ENCODE measurements at regions not wholly inside any gene's neighbourhood (a gene's known extent, or its start where the extent isn't known, plus 50 kb on each side); places are given as distances from the start of the nearest gene placed in this dataset.

DNA sequence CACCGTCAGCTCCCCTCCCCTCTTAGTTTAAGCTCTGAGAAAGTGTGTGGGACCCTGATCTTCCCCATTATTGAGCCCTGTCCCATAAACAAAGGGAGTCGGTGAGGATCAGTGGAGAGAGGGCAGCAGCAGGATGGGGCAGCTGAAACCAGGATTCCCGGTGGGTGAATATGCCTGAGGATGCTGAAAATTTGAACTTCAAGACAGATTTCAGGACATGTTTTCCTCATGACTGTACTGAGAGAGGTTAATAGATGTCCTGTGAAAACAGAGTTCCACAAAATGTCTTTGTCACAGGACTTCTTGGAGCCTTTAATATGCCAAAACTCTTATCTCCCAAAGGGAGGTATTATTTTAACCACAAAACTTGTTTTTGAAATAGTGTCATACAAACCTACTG lies 53.5 kb upstream of the SLC22A16 start:
- DNase-seq (no peak), ATAC-seq (ENCODE audit: low read depth in 2 of 2) (no peak)
- peaks cover 0 to 8% (median 3%) of the 10 kb centered on the region in 7 donors for H3K9me3 Mint-ChIP-seq
- H3K36me3 Mint-ChIP-seq: peaks cover 0 to 3% of the 10 kb centered on the region in 2 donors
- peaks cover 0 to 12% (median 12%) of the 10 kb centered on the region in 3 donors for H3K27me3 Mint-ChIP-seq
- no peaks in the 10 kb centered on the region for H3K4me1 Mint-ChIP-seq
- no peak overlapping the region for H3K4me3 Mint-ChIP-seq
- no peak overlapping the region for H3K27ac Mint-ChIP-seq

DNA sequence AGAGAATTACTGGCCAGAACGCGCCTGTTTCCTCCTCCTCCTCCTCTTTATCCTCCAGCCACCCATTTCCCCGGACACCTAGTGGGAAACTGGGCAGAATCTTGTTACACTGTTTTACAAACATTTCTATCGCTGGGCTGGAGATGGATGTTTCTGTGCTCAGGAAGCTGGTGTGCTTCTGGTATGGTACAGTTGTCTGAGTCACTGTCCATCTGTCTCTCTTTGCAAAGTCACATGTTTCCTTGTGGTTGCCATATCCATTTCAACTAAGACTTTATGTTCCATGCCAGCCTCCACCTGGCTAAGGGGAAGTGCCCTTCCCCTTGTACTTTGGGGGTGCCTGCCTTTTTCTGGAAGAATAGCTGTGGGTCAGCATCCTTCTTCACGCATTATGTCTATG lies 52.9 kb upstream of the SLC22A16 start:
- ATAC-seq (ENCODE audit: low read depth in 2 of 2) (no peak), DNase-seq (no peak)
- peaks cover 0 to 9% (median 9%) of the 10 kb centered on the region in 3 donors for H3K27me3 Mint-ChIP-seq
- H3K27ac Mint-ChIP-seq: peak overlapping the region in 2 of 6 donors; percentile 38 to 60
- H3K36me3 Mint-ChIP-seq: no peaks in the 10 kb centered on the region
- no peaks in the 10 kb centered on the region for H3K4me1 Mint-ChIP-seq
- H3K9me3 Mint-ChIP-seq: peaks cover 0 to 3% (median 0%) of the 10 kb centered on the region in 7 donors
- H3K4me3 Mint-ChIP-seq: no peak overlapping the region

DNA sequence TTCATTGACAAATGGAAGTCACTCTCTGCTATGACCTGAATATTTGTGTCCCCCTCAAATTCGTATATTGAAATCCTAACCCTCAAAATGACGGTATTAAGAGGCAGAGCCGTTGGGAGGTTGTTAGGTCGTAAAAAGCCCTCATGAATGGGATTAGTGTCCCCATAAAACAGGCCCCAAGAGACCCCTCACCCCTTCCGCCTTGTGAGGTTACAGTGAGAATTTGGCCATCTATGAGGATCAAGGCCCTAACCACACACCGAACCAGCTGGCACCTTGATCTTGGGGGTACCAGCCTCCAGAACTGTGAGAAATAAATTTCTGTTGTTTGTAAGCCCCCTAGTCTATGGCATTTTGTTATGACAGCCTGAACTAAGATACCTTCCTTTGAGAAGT lies 52.5 kb upstream of the SLC22A16 start:
- Mint-ChIP-seq H3K36me3 (no peaks in the 10 kb centered on the region), H3K9me3 (peaks cover 0 to 3% (median 0%) of the 10 kb centered on the region in 7 donors), H3K27me3 (peaks cover 0 to 9% (median 9%) of the 10 kb centered on the region in 3 donors), H3K27ac (no peak overlapping the region), H3K4me3 (no peak overlapping the region), H3K4me1 (no peaks in the 10 kb centered on the region)
- DNase-seq: no peak
- no peak for ATAC-seq (ENCODE audit: low read depth in 2 of 2)

DNA sequence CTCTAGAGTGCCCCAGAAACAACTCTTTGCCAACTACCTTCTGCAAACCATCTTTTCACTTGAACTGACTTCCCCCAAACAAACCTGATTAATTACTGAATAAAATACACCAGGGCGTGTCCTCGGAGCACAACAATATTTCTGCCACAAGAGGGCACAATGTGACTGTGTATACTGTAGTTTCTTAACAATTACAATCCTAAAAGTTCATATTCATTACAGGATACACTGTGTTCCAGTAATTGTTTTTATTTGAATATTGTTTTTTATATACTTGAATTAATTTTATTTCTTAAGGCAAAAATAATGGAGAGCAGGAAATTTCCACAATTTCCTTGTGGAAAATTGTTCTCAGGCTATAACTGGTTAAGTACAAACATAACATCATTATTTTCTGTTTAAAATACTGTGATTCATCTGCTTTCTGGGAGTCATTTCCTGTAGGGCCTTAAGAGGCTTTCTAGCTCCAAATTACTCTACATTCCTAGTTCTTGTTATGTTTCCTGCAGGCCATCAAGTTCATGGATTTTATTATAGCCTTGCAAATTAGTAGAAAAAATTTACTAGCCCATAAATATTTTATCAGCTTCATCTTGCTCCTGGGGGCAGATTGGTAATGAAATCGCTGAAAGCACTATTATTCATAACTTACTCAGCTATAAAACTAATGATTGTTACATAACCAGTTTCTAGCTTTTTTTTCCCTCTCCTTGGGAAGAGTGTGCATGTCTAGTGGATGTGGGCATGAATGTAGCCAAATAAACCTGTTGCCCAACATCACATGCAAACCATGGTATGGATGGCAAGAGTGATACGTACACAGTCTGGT lies 51.9 kb upstream of the SLC22A16 start:
- ATAC-seq (ENCODE audit: low read depth in 2 of 2): peak; percentile 47 to 72
- Mint-ChIP-seq H3K4me3 (no peak overlapping the region), H3K9me3 (peaks cover 0 to 3% (median 0%) of the 10 kb centered on the region in 7 donors), H3K4me1 (no peaks in the 10 kb centered on the region), H3K36me3 (no peaks in the 10 kb centered on the region), H3K27me3 (peaks cover 0 to 9% (median 9%) of the 10 kb centered on the region in 3 donors), H3K27ac (no peak overlapping the region)
- peak; percentile 36 for DNase-seq

DNA sequence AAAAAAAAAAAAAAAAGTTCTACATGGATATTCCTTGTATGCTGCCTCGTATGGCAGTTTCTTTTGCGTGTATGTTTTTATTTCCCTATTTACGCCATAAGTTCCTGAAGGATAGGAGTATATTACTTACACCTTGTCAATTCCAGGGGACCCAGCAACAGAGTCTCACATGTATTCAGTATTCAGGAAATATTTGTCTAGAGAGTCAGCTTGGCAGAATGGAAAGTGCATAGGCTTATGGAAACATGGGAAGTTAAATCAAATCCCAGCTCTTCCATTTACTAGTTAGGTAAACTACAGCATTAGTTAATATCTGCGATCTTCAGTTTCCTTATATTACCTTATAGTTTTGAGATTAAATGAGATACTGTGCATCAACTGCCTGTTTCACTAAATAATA lies 51.1 kb upstream of the SLC22A16 start:
- peaks cover 0 to 9% (median 9%) of the 10 kb centered on the region in 3 donors for H3K27me3 Mint-ChIP-seq
- H3K9me3 Mint-ChIP-seq: peaks cover 0 to 3% (median 0%) of the 10 kb centered on the region in 7 donors
- H3K4me3 Mint-ChIP-seq: no peak overlapping the region

DNA sequence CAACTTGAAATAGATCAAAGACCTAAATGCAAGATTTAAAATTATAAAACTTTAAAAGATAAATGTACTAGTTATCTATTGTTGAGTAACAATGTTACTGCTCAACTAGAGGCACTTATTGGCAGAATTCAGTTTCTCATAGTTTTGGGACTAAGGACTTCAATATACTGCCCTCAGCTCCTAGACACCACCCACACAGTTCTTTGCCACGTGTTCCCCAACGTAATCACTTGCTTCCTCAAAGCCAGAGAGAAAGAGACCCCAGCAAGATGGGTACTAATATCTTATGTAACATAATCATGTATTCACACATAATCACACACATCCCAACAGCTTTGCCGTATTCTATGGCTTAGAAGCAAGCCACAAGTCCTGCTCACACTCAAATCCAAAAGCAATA lies 50.3 kb upstream of the SLC22A16 start:
- H3K9me3 Mint-ChIP-seq: peaks cover 0 to 3% (median 0%) of the 10 kb centered on the region in 7 donors
- H3K27me3 Mint-ChIP-seq: peaks cover 0 to 9% (median 9%) of the 10 kb centered on the region in 3 donors
- H3K4me1 Mint-ChIP-seq: no peaks in the 10 kb centered on the region
- DNase-seq (no peak), ATAC-seq (ENCODE audit: low read depth in 2 of 2) (no peak)
- no peaks in the 10 kb centered on the region for H3K36me3 Mint-ChIP-seq
- H3K27ac Mint-ChIP-seq: peak overlapping the region in 1 of 6 donors; percentile 36
- no peak overlapping the region for H3K4me3 Mint-ChIP-seq

More for the DNA sequence above, 51.1 kb upstream of the SLC22A16 start:
- no peak for DNase-seq
- H3K27ac Mint-ChIP-seq: no peak overlapping the region
- H3K36me3 Mint-ChIP-seq: no peaks in the 10 kb centered on the region
- H3K4me1 Mint-ChIP-seq: no peaks in the 10 kb centered on the region
- ATAC-seq (ENCODE audit: low read depth in 2 of 2): no peak

All from naive B cell (primary cell).